HG03378 (cell line): ENCODE measurements at regions not wholly inside any gene's neighbourhood (a gene's known extent, or its start where the extent isn't known, plus 50 kb on each side); places are given as distances from the start of the nearest gene placed in this dataset.

Experiments used
- ATAC-seq: cut with Tn5 transposase; IDR thresholded peaks from one replicate; pipeline ENCODE4 v1.9.1; 2021; ENCODE audit warnings: mild to moderate bottlenecking, moderate library complexity; ENCODE audit not compliant: unreplicated experiment

DNA sequence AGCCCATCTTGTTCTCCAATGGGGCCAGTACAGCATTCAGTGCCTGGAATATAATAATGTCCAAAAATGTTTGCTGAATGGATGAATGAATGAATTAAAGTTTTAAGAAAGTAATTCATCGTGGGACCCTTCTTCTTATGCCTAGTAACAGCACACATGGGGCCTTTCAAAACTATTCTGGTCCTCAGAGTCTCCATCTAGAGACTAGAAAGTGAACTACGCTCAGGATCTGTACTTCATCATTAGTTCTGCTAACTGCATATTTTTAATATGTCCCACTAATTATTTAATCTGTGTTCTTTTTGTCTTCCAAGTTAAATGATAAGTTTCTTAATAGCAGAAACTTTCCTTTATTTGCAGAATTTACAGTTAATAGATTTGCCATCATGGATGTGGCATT lies 172.5 kb downstream of the SMAD2 start:
- ATAC-seq = no peak

DNA sequence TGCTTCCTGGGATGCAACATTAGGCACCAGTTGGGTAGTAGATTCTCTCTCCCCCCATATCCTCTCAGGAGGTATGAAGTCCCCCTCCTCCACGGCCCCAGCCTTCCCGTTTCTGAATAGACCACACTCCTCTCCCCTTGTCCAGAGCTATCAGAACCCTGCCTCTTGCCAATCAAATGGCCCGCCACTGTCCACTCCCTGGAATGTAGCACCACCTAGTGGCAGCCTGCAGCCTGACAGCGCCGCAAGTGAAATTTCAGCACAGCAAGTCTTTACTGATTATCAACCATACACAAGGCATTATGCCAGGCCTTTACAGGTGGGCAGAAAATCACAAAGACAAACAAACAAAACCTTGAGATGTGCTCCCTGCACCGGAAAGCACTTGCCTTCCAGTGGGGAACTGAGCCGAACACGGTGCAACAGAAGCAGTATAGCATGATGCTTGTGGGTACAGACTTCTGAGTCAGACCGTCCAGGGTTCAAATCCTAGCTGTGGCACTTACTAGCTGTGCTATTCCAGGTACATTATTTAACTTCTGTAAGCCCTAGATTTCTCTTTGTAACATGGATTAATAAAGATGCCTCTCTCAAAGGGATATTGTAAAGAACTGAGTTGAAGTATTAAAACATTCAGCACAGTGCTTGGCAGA lies 174.0 kb downstream of the SMAD2 start:
- ATAC-seq = no peak

GRCh38 chr18:47755102-47755456 lies 175.4 kb downstream of the SMAD2 start:
- ATAC-seq = no peak

GRCh38 chr18:47754311-47755101 lies 176.0 kb downstream of the SMAD2 start:
- no peak for ATAC-seq

- no peak for ATAC-seq
Observed at GRCh38 chr18:47752796-47753645, 177.4 kb downstream of the SMAD2 start.

DNA sequence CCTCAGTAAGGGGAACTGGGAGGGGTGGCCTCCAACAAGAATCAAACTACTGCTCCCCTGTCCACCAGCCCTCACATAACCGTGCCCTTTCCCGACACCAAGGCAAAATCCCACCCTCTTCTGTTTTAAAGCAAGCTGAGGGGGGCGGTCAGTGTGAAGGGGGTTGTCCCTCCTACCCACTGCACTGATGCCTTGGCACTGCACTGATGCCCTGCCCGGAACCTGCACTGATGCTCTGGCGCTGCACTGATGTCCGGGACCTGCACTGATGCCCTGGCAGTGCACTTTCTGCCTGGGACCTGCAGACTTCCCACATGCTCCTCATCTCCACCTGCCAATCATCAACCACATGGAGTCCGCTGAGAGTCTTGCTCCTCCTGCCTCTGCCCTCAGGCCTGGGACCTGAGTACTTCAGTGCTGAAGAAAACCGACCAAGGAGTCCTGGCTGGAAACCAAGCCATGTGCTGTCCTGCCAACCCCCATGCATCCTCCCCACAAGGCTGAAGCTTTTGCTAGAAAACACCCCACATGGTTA lies 179.5 kb downstream of the SMAD2 start:
- no peak for ATAC-seq

- no peak for ATAC-seq
Observed at GRCh38 chr18:47749600-47749973, 180.9 kb downstream of the SMAD2 start.

GRCh38 chr18:47748847-47749599 lies 181.4 kb downstream of the SMAD2 start:
- ATAC-seq = no peak

DNA sequence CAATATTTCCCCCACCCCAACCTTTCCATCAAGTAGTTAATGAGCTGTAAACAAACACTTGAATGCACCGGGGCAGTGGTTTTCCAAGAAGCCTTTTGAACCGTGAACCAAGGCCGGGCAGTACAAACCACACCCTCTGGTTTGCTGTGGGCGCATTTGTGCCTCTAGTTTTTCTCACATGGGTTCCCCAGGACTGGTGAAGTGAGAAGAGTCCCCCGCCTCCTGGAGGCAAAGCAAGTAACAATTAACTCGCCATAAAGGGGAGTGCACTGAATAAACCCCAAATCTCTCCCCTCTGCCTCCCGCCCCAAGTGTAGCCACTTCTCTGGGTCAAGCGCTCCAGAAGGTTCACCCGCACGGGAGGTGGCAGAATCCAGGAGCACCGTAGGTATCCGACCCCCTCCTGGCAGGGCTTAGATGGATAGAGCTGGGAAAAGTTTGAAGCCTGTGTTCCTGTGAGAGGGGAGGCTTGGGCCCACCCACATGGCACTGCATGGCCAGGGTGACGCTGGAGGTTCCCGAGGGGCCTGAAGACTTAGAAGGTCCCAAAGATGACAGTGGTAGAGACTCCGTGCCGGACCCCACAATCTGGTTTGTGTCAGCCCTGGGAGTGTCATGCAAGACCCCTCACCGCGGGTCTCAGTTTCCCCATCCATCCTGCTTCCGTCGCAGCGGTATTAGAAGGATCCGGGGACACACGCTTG lies 182.2 kb downstream of the SMAD2 start:
- ATAC-seq = no peak

DNA sequence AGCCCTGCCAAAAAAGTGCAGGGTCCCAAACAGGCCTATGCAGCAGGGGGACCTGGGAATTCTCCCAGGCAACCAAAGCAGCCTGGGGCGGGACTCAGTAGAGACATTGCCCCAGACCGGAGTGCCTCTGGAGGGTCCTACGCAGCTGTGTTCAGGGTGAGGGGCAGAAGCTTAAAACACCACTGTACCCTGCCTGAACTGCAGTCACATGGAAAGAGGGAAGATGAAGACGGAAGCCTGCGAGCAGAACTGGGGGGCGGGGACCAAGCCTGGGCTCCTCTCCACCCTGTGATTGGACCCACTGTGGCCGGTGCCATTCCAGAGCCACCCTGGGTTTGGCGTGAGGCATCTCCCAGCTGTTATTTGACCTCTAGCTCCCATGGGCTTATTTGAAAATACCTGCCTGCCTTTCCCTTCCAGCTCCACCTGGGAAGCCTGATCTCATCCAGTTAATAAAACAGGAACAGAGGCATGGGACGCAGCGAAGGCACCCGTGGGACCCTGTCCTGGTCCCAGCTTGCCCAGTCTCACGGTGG lies 183.1 kb downstream of the SMAD2 start:
- no peak for ATAC-seq

DNA sequence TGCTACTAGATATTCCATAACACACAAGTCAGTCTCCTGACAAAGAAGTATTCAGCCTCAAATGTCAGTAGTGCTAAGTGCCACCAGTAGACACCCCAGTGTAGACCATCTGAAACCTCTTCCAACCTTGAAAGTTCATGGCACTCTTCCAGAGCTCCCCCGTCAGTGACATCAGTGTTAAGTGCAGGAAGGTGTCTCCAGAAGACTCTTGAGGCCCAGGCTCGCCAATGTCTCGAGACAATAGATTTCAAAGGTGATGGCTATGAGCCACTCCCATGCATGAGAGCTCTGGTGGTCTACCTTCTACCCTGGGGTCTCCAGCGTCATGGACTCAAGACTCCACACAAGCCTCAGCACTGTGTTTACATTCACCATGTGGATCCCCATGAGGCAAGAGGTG lies 183.8 kb downstream of the SMAD2 start:
- no peak for ATAC-seq

- ATAC-seq = no peak
Observed at GRCh38 chr18:47745227-47745626, 185.2 kb downstream of the SMAD2 start.

GRCh38 chr18:47737956-47738355 lies 192.5 kb downstream of the SMAD2 start:
- no peak for ATAC-seq

DNA sequence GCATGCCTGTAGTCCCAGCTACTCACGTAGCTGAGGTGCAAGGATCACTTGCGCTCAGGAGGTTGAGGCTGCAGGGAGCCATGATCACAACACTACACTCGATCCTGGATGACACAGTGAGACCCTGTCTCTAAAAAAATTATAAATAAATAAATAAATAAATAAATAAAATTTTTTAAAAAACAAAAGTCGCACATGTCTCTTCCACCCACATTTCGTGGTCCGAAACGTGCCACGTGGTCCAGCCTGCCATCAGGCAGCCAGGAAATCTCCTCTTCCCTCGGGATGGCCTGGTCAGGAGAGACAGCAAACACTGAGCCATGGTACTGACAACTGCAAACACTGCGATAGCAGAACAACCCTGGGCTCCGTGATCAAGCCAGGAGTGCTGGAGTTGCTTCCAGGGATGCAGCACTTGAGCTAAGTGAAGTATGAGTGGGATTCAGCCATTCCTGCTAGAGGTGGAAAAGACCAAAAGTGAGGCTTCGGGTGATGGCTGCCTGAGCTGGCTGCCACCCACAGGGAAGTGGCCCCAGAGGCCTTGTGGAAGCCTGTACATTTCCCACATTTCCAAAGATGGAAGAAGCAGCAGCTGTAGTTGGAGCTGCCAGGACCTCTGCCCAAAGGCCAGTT lies 193.1 kb downstream of the SMAD2 start:
- ATAC-seq = no peak

DNA sequence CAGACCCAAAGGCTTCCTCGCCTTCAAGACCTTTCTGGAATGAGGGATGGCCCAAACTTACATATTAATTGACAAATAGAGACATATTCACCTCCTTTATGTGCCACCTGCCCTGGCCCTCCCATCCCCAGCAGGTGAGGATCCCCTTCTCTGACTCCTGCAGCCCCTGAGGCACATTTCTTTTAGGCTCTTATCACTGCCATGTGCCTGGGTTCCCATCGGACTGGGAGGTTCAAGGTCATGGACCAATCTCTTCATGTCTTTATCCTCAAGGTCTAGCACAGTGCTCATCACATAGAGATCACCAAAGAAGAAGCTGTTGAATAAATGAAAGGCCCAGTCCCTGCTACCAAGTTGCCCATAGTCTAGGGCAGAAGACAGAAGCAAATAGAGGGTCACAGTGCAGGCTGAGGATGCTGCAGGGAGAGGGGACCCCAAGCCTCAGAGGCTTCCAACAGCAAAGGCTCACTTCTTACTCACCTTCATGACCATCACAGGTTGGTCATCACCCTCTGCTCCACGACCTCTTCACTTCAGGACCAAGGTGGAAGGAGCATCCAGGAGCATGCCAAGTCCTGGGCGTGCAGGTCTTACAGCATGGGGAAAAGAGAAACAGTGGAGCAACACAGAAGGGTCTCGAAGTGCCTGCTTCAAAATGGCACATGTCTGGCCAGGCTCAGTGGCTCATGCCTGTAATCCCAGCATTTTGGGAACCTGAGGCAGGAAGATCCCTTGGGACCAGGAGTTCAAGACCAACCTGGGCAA lies 193.9 kb downstream of the SMAD2 start:
- no peak for ATAC-seq

DNA sequence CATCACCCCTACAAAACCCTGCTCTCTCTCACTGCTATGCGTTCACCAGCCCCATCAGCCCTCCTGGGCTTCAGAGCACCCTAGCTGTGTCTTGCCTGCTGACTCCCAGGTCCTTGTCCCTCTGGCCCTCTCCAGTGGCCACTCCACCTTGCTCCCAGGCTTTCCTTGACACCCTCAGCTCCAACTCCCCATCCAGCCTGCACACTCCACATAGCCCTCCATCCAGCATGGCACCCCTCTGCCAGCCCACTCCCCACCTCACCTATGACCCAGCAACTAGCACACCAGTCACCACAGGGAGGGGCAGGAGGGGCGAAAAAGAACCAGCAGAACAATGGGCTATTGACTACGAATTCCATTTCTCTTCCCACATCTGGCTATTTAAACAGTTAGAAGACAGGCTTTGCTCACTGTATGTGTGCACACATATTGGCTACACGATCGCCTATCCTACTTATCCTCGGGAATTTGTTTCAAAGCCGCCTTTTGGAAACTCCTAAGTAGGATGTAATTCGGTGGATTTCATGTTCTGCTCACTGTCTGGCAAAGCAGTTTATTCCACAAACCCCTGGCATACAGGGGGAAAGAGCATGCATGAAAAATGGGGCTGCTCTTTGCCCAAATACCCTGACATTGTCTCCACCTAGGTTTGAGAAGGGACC lies 195.3 kb downstream of the SMAD2 start:
- no peak for ATAC-seq

GRCh38 chr18:47731276-47731675 lies 199.2 kb downstream of the SMAD2 start:
- ATAC-seq = no peak

- ATAC-seq = no peak
Observed at GRCh38 chr18:47730795-47731194, 199.7 kb downstream of the SMAD2 start.
